H9 (cell line): ENCODE measurements at regions not wholly inside any gene's neighbourhood (a gene's known extent, or its start where the extent isn't known, plus 50 kb on each side); places are given as distances from the start of the nearest gene placed in this dataset.

ENCODE experiments used
- DNase-seq: peaks from one replicate; pipeline ENCODE4 v3.0.0-alpha.2; 2017
- H2AFZ ChIP-seq: one replicate; pipeline ENCODE4 v1.6.1; 2013; ENCODE audit warnings: mild to moderate bottlenecking, low read length, control low read depth, moderate library complexity
- H2AK5ac ChIP-seq: 2 replicates; pipeline ENCODE4 v1.6.1; 2013; ENCODE audit warnings: low read length, control low read depth, mixed read lengths; ENCODE audit not compliant: insufficient read length
- H2BK120ac ChIP-seq: one replicate; pipeline ENCODE4 v1.6.1; 2013; ENCODE audit warnings: low read depth, mild to moderate bottlenecking, low read length, control low read depth, inconsistent platforms; ENCODE audit not compliant: poor library complexity, severe bottlenecking
- H2BK12ac ChIP-seq: 2 replicates; pipeline ENCODE4 v1.6.1; 2013; ENCODE audit warnings: low read length, control low read depth, mixed read lengths, low read depth; ENCODE audit not compliant: insufficient read length
- H2BK15ac ChIP-seq: 2 replicates; pipeline ENCODE4 v1.6.1; 2013; ENCODE audit warnings: low read depth, low read length, control low read depth
- H2BK20ac ChIP-seq: one replicate; pipeline ENCODE4 v1.6.1; 2013; ENCODE audit warnings: low read depth, mild to moderate bottlenecking, low read length, control low read depth, inconsistent platforms; ENCODE audit not compliant: poor library complexity, severe bottlenecking
- H2BK5ac ChIP-seq: 2 replicates; pipeline ENCODE4 v1.6.1; 2013; ENCODE audit warnings: low read length, control low read depth, mixed read lengths; ENCODE audit not compliant: insufficient read length
- H3K14ac ChIP-seq: 2 replicates; pipeline ENCODE4 v1.6.1; 2013; ENCODE audit warnings: low read length, control low read depth; ENCODE audit not compliant: insufficient read depth
- H3K18ac ChIP-seq: 2 replicates; pipeline ENCODE4 v1.6.1; 2013; ENCODE audit warnings: low read depth, mild to moderate bottlenecking, mixed read lengths, low read length, control low read depth; ENCODE audit not compliant: insufficient read length
- H3K23ac ChIP-seq: 2 replicates; pipeline ENCODE4 v1.6.1; 2013; ENCODE audit warnings: low read length, control low read depth, mixed read lengths, low read depth; ENCODE audit not compliant: insufficient read length
- H3K23me2 ChIP-seq: 2 replicates; pipeline ENCODE4 v1.6.1; 2013; ENCODE audit warnings: low read depth, mild to moderate bottlenecking, mixed read lengths, low read length, control low read depth; ENCODE audit not compliant: insufficient read length, poor library complexity, severe bottlenecking
- H3K27ac ChIP-seq: 2 replicates; pipeline ENCODE4 v1.5.1; 2013; ENCODE audit warnings: low read length, control low read depth, mixed read lengths, low read depth; ENCODE audit not compliant: insufficient read length
- H3K27me3 ChIP-seq: 2 replicates; pipeline ENCODE4 v1.6.1; 2013; ENCODE audit warnings: low read length, control low read depth, inconsistent platforms; ENCODE audit not compliant: insufficient read depth
- H3K4ac ChIP-seq: 2 replicates; pipeline ENCODE4 v1.6.1; 2013; ENCODE audit warnings: low read depth, mild to moderate bottlenecking, control low read depth, inconsistent platforms, low read length, moderate library complexity
- H3K4me1 ChIP-seq: 2 replicates; pipeline ENCODE4 v1.6.1; 2013; ENCODE audit warnings: low read length, control low read depth, inconsistent platforms; ENCODE audit not compliant: insufficient read depth
- H3K4me2 ChIP-seq: 2 replicates; pipeline ENCODE4 v1.6.1; 2013; ENCODE audit warnings: low read length, control low read depth, mixed read lengths; ENCODE audit not compliant: insufficient read length, insufficient read depth
- H3K56ac ChIP-seq: 2 replicates; pipeline ENCODE4 v1.6.1; 2013; ENCODE audit warnings: low read depth, mild to moderate bottlenecking, mixed read lengths, low read length, control low read depth; ENCODE audit not compliant: insufficient read length
- H3K79me1 ChIP-seq: 2 replicates; pipeline ENCODE4 v1.6.1; 2013; ENCODE audit warnings: low read depth, mild to moderate bottlenecking, moderate library complexity, low read length, control low read depth, inconsistent platforms; ENCODE audit not compliant: insufficient read depth, poor library complexity, severe bottlenecking
- H3K79me2 ChIP-seq: 2 replicates; pipeline ENCODE4 v1.6.1; 2013; ENCODE audit warnings: low read length, control low read depth, inconsistent platforms; ENCODE audit not compliant: insufficient read depth
- H3K9ac ChIP-seq: 2 replicates; pipeline ENCODE4 v1.6.1; 2013; ENCODE audit warnings: low read length, control low read depth, mixed read lengths; ENCODE audit not compliant: insufficient read length; ENCODE audit errors: extremely low read depth
- H3K9me3 ChIP-seq: one replicate; pipeline ENCODE4 v1.6.1; 2013; ENCODE audit warnings: low read depth, low read length, inconsistent platforms; ENCODE audit not compliant: control insufficient read depth
- H3T11ph ChIP-seq: one replicate; pipeline ENCODE4 v1.6.1; 2013; ENCODE audit warnings: mild to moderate bottlenecking, low read length, control low read depth, inconsistent platforms
- H4K20me1 ChIP-seq: one replicate; pipeline ENCODE4 v1.6.1; 2013; ENCODE audit not compliant: control insufficient read depth, insufficient read length, insufficient read depth
- H4K5ac ChIP-seq: 2 replicates; pipeline ENCODE4 v1.6.1; 2013; ENCODE audit warnings: low read depth, mild to moderate bottlenecking, mixed read lengths, low read length, control low read depth; ENCODE audit not compliant: insufficient read length
- H4K8ac ChIP-seq: replicated peaks from 2 replicates; pipeline ENCODE4 v1.6.1; 2013; ENCODE audit warnings: low read length, control low read depth, mixed read lengths, low read depth; ENCODE audit not compliant: insufficient read length
- H4K91ac ChIP-seq: 2 replicates; pipeline ENCODE4 v1.6.1; 2013; ENCODE audit warnings: low read depth, mild to moderate bottlenecking, moderate library complexity, mixed read lengths, low read length, control low read depth; ENCODE audit not compliant: insufficient read length
- H3K27ac Mint-ChIP-seq, 3 experiments: 2 replicates in 2 of 3; 3 replicates in 1 of 3; pipeline ENCODE4 v1.8.0; 2020 to 2021; ENCODE audit warnings: mixed read lengths in 3 of 3, mild to moderate bottlenecking in 1 of 3, moderate library complexity in 1 of 3
- H3K27me3 Mint-ChIP-seq: 2 replicates; pipeline ENCODE4 v1.8.0; 2021; ENCODE audit warnings: low read depth, mild to moderate bottlenecking, moderate library complexity, mixed read lengths
- H3K36me3 Mint-ChIP-seq, 3 experiments: 2 replicates in 2 of 3; 3 replicates in 1 of 3; pipeline ENCODE4 v1.8.0; 2020 to 2021; ENCODE audit warnings: low read depth in 3 of 3, mixed read lengths in 3 of 3; ENCODE audit not compliant: insufficient read depth in 1 of 3
- H3K4me1 Mint-ChIP-seq, 2 experiments: 2 replicates each; pipeline ENCODE4 v1.8.0; 2020; ENCODE audit warnings: mixed read lengths in 2 of 2
- H3K4me3 Mint-ChIP-seq, 2 experiments: 2 replicates in 1 of 2; 3 replicates in 1 of 2; pipeline ENCODE4 v1.8.0; 2020 to 2021; ENCODE audit warnings: mild to moderate bottlenecking in 2 of 2, mixed read lengths in 2 of 2, moderate library complexity in 1 of 2
- H3K9me3 Mint-ChIP-seq, 2 experiments: 2 replicates in 1 of 2; 3 replicates in 1 of 2; pipeline ENCODE4 v1.8.0; 2020; ENCODE audit warnings: mild to moderate bottlenecking in 2 of 2, mixed read lengths in 2 of 2, moderate library complexity in 1 of 2
- CTCF ChIP-seq: fragments of 200-600 bp; sonication (generic); conservative IDR thresholded peaks from 3 replicates; pipeline ENCODE4 v1.8.0; 2021; ENCODE audit warnings: antibody characterized with exemption, mild to moderate bottlenecking
- WGBS: extraction: QIAGEN DNeasy Blood & Tissue Kit; methylation state at CpG from one replicate; pipeline ENCODE4 v1.1.7; 2013; ENCODE audit warnings: missing lambda C conversion rate, low lambda C conversion rate, mixed read lengths; ENCODE audit not compliant: insufficient read length; ENCODE audit errors: extremely low coverage; 5-methylcytosine and 5-hydroxymethylcytosine counted together

DNA sequence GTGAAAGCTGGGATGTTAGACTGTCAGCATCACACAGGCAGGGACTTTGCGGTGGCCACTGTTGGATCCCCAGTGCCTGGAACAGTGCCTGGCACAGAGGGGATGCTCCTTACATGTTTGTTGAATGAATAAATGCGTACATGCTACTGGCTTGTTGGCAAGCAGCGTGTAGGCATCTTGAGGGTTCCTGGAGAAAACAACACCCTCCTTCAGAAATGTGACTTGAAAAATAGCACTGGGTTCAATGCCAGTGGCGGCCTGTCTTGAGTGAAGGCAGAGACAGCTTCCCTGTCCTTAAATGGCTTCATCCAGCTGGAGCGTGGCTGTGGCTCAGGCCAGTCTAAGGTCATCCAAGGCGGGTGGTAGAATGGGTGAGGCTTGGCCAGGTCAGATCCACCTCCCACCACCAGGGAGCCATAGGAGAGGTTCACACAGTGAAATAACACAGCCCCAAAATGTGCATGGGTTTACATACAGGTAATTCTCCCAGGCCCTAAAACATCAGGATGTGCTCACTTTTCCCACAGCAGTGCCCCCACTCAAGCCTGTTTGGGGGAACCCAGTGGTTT, 171.4 kb downstream of the PHETA1 start:
- no peaks in the 10 kb centered on the region for H3K9me3 ChIP-seq
- H2BK120ac ChIP-seq = no peak overlapping the region
- no peak overlapping the region for H2AFZ ChIP-seq
- no peak overlapping the region for H2BK15ac ChIP-seq
- H3K18ac ChIP-seq = no peak overlapping the region
- no peaks in the 10 kb centered on the region for H3K4me1 ChIP-seq
- no peak overlapping the region for H3K23ac ChIP-seq
- H4K5ac ChIP-seq = no peak overlapping the region
- no peak overlapping the region for H2BK5ac ChIP-seq
- no peak overlapping the region for H2BK20ac ChIP-seq
- no peak overlapping the region for H2BK12ac ChIP-seq
- peaks cover 35 to 57% of the 10 kb centered on the region in 2 experiments for H3K4me1 Mint-ChIP-seq
- no peak overlapping the region for H4K91ac ChIP-seq
- H3K9ac ChIP-seq = no peak overlapping the region
- no peak overlapping the region for H3K4me3 Mint-ChIP-seq
- no peaks in the 10 kb centered on the region; a peak in 1 of 5 replicates for H3K9me3 Mint-ChIP-seq
- H3K27ac Mint-ChIP-seq = no peak overlapping the region
- no peaks in the 10 kb centered on the region for H3K27me3 ChIP-seq
- H4K20me1 ChIP-seq = no peaks in the 10 kb centered on the region
- H3K23me2 ChIP-seq = no peaks in the 10 kb centered on the region
- no peak overlapping the region for H3K4me2 ChIP-seq
- H3K14ac ChIP-seq = no peak overlapping the region
- H3K79me1 ChIP-seq = no peaks in the 10 kb centered on the region
- no peaks in the 10 kb centered on the region for H3K79me2 ChIP-seq
- no peaks in the 10 kb centered on the region for H3K36me3 Mint-ChIP-seq
- H3K56ac ChIP-seq = no peak overlapping the region
- H3T11ph ChIP-seq = no peak overlapping the region
- no peak overlapping the region for H2AK5ac ChIP-seq
- no peak; the same call in 1 of the 3 replicates for TF ChIP-seq CTCF
- no peak for DNase-seq
- no CpG with 5 or more reads among the region's 6 CpGs for WGBS
- peaks cover 4% of the 10 kb centered on the region for H3K27me3 Mint-ChIP-seq
- no peak overlapping the region for H4K8ac ChIP-seq
- H3K4ac ChIP-seq = no peak overlapping the region
- no peak overlapping the region for H3K27ac ChIP-seq
